Testis (tissue), 2 donors: ENCODE measurements at regions not wholly inside any gene's neighbourhood (a gene's known extent, or its start where the extent isn't known, plus 50 kb on each side); places are given as distances from the start of the nearest gene placed in this dataset.

Source experiments
- DNase-seq: peaks from one replicate; pipeline ENCODE4 v3.0.0-alpha.2; 2019
- H3K27ac ChIP-seq, 2 donors: fragments of 200-600 bp; sonication (generic); one replicate each; pipeline ENCODE4 v1.5.1; 2019
- H3K27me3 ChIP-seq: fragments of 200-600 bp; sonication (generic); one replicate; pipeline ENCODE4 v1.5.1; 2019
- H3K36me3 ChIP-seq: fragments of 200-600 bp; sonication (generic); one replicate; pipeline ENCODE4 v1.5.1; 2017; ENCODE audit warnings: low read depth; ENCODE audit errors: missing control alignments
- H3K4me1 ChIP-seq: fragments of 200-600 bp; sonication (generic); one replicate; pipeline ENCODE4 v1.5.1; 2019
- H3K4me3 ChIP-seq, 2 donors: fragments of 200-600 bp; sonication (generic); one replicate each; pipeline ENCODE4 v1.5.1; 2017 to 2019
- H3K9me3 ChIP-seq: fragments of 200-600 bp; sonication (generic); one replicate; pipeline ENCODE4 v1.5.1; 2017
- CTCF ChIP-seq, 3 experiments: fragments of 450-650 bp in 2 of 3; fragments of 200-600 bp in 1 of 3; sonication (generic) in 1 of 3; IDR thresholded peaks; one replicate each; pipeline ENCODE4 v1.5.1; 2016 to 2019; ENCODE audit warnings: antibody characterized with exemption in 3 of 3, mild to moderate bottlenecking in 2 of 3, moderate library complexity in 1 of 3
- POLR2A ChIP-seq: fragments of 450-650 bp; IDR thresholded peaks from one replicate; pipeline ENCODE4 v1.6.1; 2017; ENCODE audit warnings: antibody characterized with exemption, mild to moderate bottlenecking, moderate library complexity
- WGBS, 2 donors: methylation state at CpG; one replicate each; pipeline ENCODE4 v1.1.5; 2018; 5-methylcytosine and 5-hydroxymethylcytosine counted together
- intact Hi-C: fragments of 100-400 bp; cut with DNase I; formaldehyde crosslinking; loops from one replicate; pipeline ENCODE4 v1.15.1; 2023; ENCODE audit warnings: low total_unique reads

GRCh38 chr20:39170896-39171463 is 208.8 kb downstream of the DHX35 start:
- Histone ChIP-seq H3K9me3 (no peaks in the 10 kb centered on the region), H3K4me1 (no peaks in the 10 kb centered on the region), H3K27me3 (no peaks in the 10 kb centered on the region), H3K36me3 (no peaks in the 10 kb centered on the region), H3K27ac (no peak overlapping the region), H3K4me3 (no peak overlapping the region)
- intact Hi-C loops, result no loop called here
- DNase-seq, result no peak
- TF ChIP-seq CTCF (IDR thresholded peaks at IDR 0.05) (no peak), POLR2A (no peak)
- whole genome bisulfite sequencing, 2 donors, result 90 to 95% methylated on average over 2 of the region's 2 CpGs

GRCh38 chr20:39165099-39165498 is 203.0 kb downstream of the DHX35 start:
- no peak for DNase-seq

GRCh38 chr20:39164642-39165041 is 202.5 kb downstream of the DHX35 start:
- intact Hi-C loops, result no loop called here
- no peaks in the 10 kb centered on the region for H3K36me3 ChIP-seq
- no peaks in the 10 kb centered on the region for H3K27me3 ChIP-seq
- H3K4me1 ChIP-seq, result no peaks in the 10 kb centered on the region
- WGBS, 2 donors, result 66 to 74% methylated on average over 2 of the region's 2 CpGs
- no peaks in the 10 kb centered on the region for H3K9me3 ChIP-seq
- TF ChIP-seq POLR2A (no peak), CTCF (IDR thresholded peaks at IDR 0.05) (no peak)
- no peak for DNase-seq
- no peak overlapping the region for H3K27ac ChIP-seq
- no peak overlapping the region for H3K4me3 ChIP-seq

More at GRCh38 chr20:39165099-39165498, 203.0 kb downstream of the DHX35 start:
- intact Hi-C loops, result no loop called here
- no peaks in the 10 kb centered on the region for H3K9me3 ChIP-seq
- no peak overlapping the region for H3K27ac ChIP-seq
- H3K4me1 ChIP-seq, result no peaks in the 10 kb centered on the region
- TF ChIP-seq POLR2A (no peak), CTCF (IDR thresholded peaks at IDR 0.05) (no peak)
- H3K27me3 ChIP-seq, result no peaks in the 10 kb centered on the region
- WGBS, 2 donors, result 70 to 78% methylated on average over 5 to 6 of the region's 6 CpGs
- H3K36me3 ChIP-seq, result no peaks in the 10 kb centered on the region
- no peak overlapping the region for H3K4me3 ChIP-seq

GRCh38 chr20:39163993-39164392 is 201.8 kb downstream of the DHX35 start:
- no peak for TF ChIP-seq CTCF (IDR thresholded peaks at IDR 0.05)
- TF ChIP-seq POLR2A, result no peak
- H3K4me3 ChIP-seq, result no peak overlapping the region
- 88 to 100% methylated on average over 1 of the region's 1 CpG for WGBS, 2 donors
- H3K4me1 ChIP-seq, result no peaks in the 10 kb centered on the region
- H3K27ac ChIP-seq, result no peak overlapping the region
- intact Hi-C loops, result no loop called here
- DNase-seq, result no peak
- no peaks in the 10 kb centered on the region for H3K9me3 ChIP-seq
- H3K36me3 ChIP-seq, result no peaks in the 10 kb centered on the region
- no peaks in the 10 kb centered on the region for H3K27me3 ChIP-seq

- H3K27ac ChIP-seq, result no peak overlapping the region
- intact Hi-C loops, result no loop called here
- TF ChIP-seq CTCF (IDR thresholded peaks at IDR 0.05) (no peak), POLR2A (no peak)
- DNase-seq, result no peak
- WGBS, 2 donors, result 49 to 73% methylated on average over 1 of the region's 1 CpG
- no peaks in the 10 kb centered on the region for H3K9me3 ChIP-seq
- H3K4me3 ChIP-seq, result no peak overlapping the region
- H3K27me3 ChIP-seq, result no peaks in the 10 kb centered on the region
- H3K36me3 ChIP-seq, result no peaks in the 10 kb centered on the region
- H3K4me1 ChIP-seq, result no peaks in the 10 kb centered on the region
Observed at GRCh38 chr20:39161900-39162299, 199.8 kb downstream of the DHX35 start.
